HL-60/S4 treated with phorbol 12-myristate 13-acetate at 8.2 ng/mL for 4 days and 3 days (cell line): ENCODE measurements at regions not wholly inside any gene's neighbourhood (a gene's known extent, or its start where the extent isn't known, plus 50 kb on each side); places are given as distances from the start of the nearest gene placed in this dataset.
"Not testable (repeated sequence)": the region's sequence is repeated elsewhere in the genome, so short reads cannot be mapped to it uniquely, and the experiment has no call there.

Source experiments
- in situ Hi-C: fragments of 300-500 bp; cut with MboI; formaldehyde crosslinking; loops from 2 replicates; pipeline ENCODE4 v1.15.0; 2022; ENCODE audit warnings: low sequenced_read_pairs

DNA sequence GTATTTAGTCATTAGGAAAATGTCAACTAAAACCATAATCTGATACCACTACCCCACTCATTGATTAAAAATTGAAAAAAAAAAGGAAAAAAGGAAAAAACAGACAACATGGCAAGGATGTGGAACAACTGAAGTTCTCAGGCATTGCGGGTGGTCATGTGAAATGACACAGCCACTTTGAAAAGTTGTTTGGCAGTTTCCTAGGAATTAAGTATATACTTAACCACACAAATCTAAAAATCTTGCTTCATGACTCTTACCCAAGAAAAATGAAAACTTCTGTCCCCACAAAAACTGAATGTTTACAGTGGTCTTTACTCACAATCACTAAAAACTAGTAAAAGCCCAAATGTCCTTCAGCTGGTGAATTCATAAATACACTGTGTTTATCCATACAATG lies 254.5 kb downstream of the AHR start:
- in situ Hi-C loops, result no loop called here

DNA sequence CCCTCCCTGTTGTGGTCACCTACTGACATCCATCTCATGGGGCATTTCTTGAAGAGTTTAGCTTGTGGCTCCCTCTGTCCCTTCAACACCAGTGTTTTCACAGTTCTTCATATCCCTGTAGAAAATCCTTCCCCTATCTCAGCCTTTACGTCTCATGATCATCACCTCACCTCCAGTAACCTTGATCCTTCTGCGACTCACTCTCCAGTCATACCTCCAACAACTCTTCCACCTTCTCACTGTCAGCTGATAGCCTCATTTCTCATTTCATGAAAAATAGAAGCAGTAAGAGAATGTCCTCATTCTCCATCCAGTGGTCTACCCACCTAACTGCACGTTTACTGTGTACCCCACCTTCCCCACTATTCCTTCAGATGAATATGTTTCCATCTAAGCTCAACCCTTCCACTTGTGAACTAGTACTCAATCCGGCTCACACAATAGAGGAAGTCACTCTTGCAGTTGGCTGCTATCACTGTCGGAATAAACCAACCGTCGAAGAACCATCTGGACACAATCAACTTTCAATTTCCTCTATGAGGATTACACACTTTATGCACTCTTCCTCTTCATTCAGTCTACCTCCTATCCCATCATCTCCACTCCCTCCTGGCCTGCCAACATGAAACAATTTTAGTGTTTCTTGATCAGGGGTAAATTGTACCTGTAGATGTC lies 256.0 kb downstream of the AHR start:
- in situ Hi-C loops, result no loop called here

DNA sequence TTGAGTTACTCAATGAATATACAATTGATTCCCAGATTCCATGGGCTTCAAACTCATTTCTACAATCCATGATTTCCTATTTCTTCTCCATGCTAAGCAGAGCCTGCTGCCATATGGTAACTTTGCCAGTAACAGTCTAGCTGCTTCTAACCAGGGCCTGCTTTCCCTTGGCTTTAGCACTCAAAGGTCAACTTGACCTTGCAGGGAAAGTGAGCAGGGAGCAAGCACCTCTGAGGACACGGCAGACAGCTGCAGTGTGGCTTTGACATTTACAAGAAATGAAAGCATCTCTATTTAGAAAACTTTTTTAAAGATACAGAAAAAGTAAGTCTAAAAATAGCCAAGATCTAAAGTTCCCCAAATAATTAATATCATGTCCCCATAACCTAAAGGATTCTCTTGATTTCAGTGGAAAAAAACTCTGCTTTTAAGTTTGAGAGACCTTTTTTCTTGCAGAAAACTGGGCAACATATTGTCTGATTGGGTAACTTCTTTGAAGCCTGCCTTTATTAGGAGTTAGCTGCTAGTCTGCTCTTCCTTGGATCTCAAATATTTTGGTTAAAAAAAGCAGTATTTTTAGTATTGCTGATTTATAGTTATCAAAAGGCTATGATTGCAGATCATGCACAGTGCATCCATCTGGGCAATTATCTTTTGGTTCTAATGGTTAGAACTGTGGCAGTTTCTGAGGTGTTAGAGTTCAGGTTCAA lies 257.9 kb downstream of the AHR start:
- in situ Hi-C loops, result no loop called here

DNA sequence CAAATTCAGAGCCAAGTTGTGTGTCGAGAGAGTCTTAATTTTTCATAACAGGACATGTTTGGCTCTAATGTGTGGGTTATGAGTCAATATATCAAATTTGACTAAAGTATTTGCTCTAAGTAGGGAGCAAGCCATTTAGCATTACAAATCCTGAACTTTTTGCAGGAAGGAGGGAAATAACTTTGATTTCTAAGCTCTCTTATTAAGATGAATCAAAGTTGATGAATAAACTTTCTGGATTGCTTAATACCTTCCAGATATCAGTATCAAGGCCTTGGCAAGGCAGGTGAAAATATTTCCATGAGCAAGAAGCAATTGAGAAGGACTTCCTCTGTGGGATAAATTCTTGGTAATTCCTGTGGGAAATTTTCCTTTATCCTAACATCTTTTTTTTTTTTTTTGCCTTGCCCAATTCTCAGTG lies 258.8 kb downstream of the AHR start:
- in situ Hi-C loops, result no loop called here

DNA sequence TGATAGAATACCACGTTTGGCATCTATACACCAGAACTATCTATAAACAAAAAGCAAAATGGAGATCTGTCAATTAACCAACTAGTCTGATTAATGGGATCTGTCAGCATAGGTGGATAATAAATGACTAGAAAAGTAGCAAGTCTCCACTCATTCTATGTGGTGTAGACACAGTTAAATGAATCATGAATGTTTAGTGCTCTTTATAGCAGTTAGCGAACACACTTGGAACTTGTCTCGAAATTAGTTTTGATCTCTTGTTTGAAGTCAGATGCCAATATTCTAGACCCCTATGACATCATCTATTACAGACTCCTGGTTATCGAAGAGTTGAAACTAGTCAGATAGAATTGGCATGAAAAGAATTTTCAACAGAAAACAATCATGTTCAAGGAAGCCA lies 259.7 kb downstream of the AHR start:
- in situ Hi-C loops, result no loop called here

DNA sequence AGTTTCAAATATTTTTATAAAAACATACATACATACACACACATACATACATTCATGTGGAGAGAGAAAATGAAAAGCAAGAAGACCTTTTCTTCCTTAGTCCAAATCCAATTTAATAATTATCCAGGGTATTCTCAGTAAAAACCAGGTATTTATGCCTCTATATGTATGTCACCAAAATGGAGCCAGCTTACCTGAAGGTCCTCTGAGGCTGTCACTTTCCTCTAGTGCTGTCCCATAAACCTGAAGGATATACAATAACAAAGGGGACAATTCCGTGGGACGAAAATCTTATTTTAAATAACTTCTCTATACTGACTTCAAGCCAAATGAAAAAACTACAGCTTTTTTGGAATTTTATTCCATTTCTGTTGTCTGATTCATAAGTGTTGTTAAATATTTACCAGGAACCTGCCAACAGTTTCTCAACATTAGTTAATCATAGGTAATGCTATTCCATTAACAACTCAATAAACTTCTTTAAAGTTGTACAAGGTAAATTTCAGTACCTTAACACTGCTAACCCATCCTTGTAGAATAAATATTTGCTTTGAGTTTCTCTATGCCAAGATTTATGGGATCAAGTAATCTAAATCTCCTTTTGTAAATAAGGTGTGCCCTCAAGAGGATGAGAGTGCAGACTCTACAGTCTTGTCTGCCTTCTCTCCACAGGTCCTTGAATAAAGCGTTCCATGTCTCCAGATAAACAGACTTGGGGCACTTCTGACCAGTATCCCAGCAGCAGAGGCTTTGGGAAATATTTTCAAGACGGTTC lies 260.3 kb downstream of the AHR start:
- in situ Hi-C loops, result no loop called here

DNA sequence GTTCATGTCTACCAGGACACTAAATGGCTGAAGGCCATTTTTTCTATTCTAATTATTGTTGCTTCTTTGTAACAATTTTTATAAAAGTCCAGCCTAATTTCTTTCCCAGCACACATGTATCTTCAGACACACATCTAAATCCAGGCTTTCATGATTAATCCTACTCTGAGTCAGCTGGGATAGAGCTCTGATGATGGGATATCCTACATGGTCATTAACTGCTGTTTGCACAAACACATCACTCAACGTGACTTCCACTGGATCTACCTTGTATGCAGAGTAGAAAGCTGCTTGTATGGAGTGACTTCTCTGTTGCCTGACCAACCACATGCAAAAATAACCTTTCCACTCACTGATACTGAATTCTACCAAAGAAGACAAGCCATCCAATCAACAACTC lies 260.9 kb downstream of the AHR start:
- in situ Hi-C loops, result no loop called here

DNA sequence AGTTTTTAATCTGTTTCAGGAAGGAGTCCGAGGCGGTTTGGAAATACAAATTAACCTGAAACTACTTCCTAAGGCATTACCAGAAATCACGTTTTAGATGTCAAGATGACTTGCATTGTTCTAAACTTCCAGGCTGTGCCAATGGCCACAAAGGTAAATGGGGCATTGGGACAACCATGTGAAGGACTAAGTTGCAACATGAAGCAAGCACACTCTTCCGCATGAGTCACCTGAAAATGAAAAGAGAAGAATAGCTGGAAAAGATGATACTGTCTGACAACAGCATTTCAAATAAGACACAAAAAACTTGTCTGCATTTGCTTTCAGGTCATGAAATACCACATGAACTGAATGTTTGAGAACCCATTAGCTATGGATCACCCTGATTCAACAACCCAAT lies 262.1 kb downstream of the AHR start:
- in situ Hi-C loops, result no loop called here

DNA sequence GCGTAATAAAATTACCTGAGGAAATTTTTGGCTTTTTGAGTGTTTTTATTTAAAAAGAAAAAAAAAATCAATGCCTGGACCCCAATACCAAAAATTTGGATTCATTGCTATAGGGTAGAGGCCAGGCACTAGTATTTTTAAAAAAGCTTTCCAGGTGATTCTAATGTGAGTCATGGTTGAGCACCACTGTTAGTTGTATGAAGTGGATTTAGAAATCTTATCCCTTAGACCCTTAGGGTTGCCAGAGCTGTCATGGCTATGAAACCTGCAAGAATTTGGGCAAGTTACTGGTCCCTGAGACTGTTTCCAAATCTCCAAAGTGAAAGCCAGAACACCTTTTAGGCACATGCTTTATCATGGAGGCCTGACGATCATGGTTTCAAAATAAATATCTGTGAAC lies 262.5 kb downstream of the AHR start:
- in situ Hi-C loops, result no loop called here

DNA sequence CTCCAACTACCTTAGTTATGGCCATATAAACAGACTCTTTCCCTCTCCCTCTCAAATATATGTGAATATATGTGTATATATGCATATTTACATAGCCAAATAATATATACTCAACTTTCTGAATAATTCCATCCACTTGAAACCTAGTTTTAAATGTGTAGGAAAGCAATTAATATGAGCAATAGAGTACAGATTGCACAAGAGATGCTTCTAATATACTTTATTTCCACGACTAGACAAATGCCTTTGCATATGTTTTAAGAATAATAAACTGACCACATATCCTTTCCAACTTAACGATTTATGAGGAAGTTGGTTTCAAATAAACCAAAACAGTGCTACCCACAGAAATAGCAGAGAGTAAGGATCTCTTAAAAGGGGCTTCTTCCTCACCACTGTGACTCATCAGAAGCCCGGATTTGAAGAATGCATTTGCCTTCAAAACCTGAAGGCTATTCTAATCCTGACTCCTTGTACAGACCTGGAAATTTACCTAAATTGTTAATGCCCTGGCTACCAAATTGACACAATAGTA lies 266.3 kb downstream of the AHR start:
- in situ Hi-C loops, result no loop called here

DNA sequence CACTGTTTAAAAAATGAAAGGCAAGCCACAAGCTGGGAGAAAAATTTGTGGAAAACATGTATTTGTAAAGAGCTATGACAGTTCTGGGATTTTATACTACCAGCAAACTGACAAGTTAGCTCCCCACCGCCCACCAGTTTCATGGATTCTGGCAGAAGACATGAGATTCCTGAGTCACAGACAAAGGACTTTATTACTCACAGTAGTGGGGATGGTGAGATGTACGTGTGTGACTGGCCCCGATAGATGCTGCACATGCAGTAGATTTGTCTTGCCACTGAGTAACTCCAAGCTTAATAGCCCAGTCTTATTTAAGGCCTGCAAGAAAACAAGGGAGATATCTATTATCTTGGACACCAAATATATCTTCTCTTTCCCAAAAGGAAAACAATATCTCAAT lies 281.7 kb downstream of the AHR start:
- in situ Hi-C loops, result no loop called here

DNA sequence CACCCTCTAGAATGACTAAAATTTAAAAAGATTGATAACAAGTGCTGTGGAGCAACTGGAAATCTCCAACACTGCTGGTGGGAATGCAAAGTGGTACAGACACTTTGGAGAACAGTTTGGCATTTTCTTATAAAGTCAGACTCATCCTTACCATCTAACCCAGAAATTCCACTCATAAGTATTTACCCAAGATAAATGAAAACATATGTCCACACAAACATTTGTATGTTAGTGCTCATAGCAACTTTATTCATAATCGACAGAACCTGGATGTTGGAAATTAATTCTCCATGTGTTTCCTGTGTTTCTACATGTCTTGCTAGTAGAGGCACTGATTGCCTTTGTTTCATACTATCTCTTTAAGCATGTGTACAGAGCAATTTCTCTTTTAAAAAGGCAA lies 282.4 kb downstream of the AHR start:
- in situ Hi-C loops, result no loop called here

DNA sequence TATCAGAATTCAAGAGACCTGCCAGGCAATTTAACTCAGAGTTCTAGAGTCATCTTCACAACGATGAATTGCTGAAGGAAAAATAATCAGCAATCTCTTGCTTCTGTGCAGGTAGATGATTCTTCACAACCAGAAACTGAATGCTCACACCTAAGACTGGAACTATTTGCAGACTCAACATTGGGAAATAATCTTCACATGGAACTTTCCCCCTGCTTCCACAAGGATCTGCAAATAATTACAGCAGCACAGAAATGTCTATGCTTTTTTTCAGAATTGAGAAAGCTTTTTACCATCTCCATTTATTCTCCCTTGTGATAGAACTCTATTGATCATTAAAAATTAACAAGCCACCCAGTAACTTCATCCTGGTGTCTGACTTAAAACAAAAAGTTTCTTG lies 282.8 kb downstream of the AHR start:
- in situ Hi-C loops, result no loop called here

DNA sequence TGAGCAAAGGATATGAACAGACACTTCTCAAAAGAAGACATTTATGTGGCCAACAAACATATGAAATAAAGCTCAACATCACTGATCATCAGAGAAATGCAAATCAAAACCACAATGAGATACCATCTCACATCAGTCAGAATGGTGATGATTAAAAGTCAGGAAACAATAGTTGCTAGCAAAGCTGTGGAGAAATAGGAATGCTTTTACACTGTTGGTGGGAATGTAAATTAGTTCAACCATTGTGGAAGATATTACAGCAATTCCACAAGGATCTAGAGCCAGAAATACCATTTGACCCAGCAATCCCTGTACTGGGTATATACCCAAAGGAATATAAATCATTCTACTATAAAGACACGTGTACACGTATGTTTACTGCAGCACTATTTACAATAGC lies 284.2 kb downstream of the AHR start:
- in situ Hi-C loops, result not testable (repeated sequence)

DNA sequence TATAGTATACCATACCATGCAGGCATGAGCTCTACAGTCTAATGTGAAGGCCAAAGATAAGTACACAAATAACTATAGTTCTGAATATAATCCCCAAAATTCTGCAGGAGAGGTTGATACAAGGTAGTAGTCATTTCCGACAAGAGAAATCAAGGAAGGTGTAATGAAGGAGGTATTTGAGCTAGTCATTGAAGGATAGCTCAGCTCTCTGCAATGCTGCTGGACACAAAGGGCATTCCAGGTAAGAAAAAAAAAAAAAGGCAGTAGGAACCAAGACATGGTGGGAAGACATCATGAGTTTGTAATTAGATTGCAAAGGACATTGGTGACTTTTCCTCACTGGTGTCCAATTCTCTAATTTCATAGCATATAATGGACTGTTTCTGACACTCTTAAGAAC lies 285.3 kb downstream of the AHR start:
- in situ Hi-C loops, result no loop called here

DNA sequence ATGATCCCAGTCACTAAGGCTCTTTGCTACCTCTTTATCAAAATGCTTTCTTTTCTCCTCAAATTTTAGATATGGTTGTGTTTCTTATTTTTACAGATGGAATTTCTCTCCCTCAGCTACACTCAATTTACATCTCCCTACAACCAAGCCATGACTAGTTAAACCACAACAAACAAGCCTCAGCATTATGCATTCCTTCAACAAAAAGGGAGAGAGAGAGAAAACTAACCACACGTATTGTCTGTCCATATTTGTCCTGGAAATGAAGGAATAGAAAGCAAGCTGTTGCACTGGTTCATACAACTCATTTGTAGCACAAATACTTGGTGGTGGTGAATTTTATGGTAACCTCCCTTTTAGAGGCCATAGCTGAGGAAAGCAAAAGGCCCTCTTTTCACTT lies 286.4 kb downstream of the AHR start:
- in situ Hi-C loops, result no loop called here

DNA sequence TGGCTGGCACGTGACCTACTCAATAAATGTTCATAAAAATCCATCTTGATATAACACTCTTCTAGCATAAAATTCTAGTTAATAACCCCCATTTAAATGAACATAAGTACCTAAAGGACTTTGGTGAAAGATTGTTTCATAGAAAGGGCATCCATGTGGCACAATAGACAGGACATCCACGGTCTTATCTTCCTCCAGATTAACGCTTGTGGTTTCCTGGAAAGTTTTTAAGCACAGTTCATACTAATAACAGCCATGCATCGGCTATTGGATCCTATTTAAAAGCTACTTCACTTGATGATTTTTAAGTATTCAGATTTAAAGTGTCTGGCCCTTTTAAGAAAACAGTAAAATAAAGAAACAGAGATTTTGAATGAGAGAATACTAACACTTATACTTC lies 288.3 kb downstream of the AHR start:
- in situ Hi-C loops, result no loop called here

DNA sequence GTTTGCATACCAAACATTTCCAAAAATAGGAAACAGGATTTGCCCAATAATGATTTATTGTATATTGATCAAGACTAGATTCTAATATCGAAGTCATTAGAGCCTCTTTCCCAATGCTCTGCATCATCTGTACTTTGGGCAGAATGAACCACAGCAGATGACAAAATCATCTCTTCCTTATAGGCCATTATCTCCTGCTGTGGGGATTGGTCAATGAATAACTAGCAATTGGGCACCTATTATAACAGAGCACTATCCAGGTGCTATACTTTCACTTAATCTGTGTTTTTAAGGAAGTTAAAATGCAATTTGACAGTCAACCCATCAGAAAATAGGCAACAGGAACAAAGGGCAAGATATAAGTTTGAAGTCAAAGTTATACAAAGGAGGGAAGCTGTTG lies 290.3 kb downstream of the AHR start:
- in situ Hi-C loops, result no loop called here

DNA sequence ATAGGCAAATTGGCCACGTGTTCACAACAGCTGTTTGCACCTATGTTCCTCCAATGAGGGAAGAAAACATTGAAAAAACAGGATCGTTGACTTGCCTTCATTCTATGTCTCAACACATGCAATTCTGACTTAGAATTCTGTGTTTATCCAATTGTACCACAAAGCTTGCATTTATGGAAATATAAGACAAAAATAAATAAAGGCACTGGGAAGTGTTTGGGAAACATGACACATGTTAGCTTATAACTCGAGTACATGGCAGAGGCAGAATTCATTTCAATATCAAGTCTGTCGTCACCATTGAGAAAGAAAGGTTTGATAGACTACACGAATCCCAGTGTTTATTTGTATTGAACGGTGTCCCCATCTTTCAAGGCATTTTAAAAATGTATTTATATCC lies 291.2 kb downstream of the AHR start:
- in situ Hi-C loops, result no loop called here

DNA sequence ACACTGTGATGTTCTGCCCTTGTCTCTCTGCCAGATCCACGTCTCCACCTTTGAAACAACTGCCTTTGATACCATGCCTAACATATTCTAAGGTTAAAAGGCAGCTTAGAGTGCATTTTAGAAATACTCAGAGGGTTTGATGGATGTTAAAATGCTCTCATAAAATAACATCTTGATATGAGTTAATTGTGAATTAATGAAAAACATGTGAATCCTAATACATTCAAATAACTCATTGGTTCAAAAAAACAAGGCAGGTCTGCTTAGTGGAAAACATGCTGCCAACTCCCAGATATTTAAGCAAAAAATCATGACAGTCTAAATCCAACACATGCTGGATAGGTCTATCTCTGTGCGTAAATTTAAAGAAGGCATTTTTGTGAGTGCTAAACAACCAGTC lies 291.8 kb downstream of the AHR start:
- in situ Hi-C loops, result no loop called here

DNA sequence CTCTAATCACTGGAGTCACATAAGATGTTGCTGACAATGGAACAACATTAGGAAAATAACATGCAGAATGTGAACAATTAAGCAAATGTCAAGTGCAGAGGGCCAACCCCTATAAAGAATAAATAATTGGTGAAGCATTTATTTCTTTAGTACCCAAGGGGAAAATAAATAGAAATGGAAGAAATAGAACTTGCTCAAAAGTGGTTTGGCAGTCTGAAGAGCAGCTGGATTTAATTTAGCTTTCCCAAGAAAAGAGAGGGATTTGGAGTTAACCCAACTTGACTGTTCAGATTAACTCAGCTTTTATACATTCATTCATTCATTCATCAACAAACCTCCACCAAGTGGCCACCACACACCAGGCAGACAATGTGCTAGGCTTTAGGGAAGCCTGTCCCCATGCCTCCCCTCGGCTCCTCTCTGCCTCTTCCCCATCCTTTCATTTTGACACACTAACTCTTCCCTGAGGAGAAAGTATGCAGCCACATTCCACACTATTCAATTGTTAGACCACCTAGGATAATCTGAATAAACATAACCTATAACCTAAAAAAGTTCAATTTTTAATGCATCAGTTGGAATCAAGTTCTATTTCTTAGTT lies 295.5 kb downstream of the AHR start:
- in situ Hi-C loops, result no loop called here

DNA sequence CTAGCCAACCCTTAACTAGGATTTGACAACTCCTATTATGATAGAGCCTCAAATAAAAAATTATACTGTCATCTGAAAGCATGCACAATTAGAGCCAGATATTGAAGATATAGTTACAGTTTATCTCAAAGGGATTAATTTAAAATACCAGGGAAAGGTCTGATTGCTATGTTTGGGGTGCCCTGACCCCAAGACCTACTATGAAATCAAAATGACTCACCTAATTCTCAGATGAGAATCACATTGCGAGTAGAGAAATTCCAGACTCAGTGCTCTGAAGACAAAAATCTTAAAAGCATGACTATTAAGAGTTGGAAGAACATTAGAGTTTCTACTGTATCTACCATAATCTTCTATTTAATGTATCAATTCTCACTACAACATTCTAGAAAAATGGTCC lies 297.1 kb downstream of the AHR start:
- in situ Hi-C loops, result no loop called here
